ENCODE measurements at regions not wholly inside any gene's neighbourhood (a gene's known extent, or its start where the extent isn't known, plus 50 kb on each side); places are given as distances from the start of the nearest gene placed in this dataset.

- DNase-seq, result peak; percentile 33
Observed at GRCh38 chr4:128524311-128524710, 236.7 kb upstream of the PGRMC2 start.

DNA sequence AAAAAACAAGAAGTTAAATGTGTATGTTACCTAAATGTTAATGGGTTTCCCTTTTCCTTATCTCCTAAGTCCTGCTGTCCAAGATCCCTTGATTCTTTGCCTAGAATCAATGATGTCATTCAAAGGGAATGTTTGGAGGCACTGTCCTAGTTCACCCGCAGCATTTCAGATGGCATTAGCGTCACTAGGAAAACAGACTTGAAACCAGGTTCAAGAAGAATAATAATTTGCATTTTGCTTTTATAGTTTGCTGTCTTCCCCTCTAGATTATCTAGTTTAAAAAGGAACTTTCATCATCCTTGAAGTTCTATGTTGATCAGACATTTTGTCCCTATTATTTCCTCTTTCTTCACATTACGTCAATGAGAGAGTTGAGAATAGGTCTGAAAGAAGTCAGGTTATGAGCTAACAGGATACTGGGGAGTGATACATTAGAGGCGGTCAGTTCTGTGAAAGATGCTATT lies 234.1 kb upstream of the PGRMC2 start:
- DNase-seq, result no peak

- DNase-seq, result no peak
Observed at GRCh38 chr4:128521156-128521555, 233.5 kb upstream of the PGRMC2 start.

DNA sequence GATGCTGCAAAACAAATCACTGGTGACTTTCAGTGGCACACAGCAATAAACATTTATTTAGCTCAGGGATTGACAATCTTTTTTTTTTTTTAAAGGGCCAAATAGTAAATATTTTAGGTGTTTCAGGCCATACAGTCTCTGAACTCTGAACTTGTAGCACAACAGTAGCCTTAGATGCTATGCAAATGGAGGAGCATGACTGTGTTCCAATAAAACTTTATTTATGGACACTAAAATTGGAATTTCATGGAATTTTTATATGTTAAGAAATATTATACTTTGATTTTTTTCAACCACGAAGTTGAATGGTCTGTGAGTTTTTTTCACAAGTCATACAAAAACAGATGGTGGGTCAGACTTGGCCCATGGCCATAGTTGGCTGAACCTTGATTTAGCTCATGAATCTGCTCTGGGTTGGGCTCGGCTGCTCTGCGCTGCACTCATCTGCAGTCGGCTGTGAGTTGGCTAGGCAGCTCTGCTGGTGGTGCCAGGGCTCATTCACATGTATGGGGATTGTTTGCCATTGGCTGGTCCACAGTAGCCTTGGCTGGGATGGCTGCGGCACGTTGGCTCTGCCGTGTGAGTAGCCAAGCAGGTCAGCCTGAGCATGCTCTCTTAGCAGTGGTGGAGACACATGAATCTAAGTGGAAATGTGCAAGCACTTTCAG lies 231.7 kb upstream of the PGRMC2 start:
- DNase-seq, result peak; percentile 76

DNA sequence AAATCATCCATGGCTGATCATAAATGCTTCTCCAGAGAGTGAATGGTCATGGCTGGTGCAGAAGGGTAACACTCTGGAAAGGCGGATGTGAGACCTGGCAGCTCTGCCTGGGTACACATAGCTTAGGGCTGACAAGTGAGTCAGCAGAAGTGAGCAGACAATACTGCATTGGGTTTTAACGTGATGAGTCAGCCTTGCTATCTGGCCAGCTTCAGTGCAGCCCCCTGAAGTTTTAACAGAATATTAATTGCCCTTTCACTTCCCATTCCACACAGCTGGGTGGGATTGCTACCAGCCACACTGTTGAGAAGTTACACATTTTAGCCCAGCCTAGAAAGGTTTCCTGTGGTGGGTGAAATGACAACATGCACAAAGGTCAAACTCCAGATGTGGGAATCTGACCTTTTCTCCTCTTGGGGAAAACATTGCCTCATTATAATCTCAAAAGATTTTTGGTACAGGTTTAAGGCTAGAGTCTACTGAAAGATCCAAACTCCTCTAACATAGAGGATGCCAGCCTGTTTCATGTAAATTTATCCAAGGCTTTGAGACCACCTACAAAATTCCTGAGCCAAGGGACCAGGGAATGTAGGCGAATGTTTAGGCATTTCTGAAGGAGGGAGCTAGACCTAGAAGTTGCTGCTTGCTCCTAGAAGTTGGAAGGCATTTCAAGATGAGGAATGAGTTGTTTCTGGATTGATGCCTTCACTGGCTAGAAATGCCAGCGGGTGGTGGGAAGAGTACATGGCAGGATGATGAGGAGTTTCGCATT lies 230.3 kb upstream of the PGRMC2 start:
- DNase-seq, result peak; percentile 60

GRCh38 chr4:128517096-128517738 lies 229.6 kb upstream of the PGRMC2 start:
- no peak for DNase-seq

GRCh38 chr4:128516301-128516969 lies 228.8 kb upstream of the PGRMC2 start:
- peak; percentile 34 for DNase-seq

DNA sequence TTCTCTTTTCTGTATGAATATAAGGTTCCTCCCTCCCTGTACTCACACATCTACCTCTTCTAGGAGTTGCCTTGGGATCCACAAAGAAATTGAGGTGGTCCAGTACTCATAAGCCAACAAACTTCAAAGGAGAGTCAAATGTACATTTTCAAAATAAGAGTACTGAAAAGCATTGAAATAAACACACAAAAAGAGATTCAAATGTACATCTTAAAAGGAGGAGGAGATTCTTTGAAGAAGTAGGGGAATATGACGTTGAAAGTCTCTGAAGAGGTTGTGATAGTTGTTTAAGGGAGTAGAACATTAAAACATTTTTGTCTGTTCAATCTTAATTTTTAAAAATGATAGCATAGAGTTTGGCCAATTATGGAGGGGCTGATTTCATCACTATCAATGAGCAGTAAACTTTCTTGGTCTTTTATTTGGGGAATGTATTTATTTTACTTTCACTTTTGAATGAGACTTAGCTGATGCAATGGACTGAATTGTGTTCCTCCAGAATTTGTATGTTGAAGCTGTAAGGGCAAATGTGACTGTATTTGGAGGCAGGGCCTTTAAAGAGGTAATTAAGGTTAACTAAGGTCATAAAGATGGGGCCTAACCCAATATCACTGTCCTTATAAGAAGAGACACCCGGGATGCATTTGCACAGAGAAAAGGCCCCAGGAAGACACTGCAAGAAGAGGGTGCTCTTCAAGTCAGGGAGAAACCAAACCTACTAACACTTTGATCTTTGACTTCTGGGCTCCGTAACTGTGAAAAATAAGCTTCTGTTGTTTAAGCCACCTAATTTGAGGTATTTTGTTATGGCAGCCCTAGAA lies 226.3 kb upstream of the PGRMC2 start:
- no peak for DNase-seq

DNA sequence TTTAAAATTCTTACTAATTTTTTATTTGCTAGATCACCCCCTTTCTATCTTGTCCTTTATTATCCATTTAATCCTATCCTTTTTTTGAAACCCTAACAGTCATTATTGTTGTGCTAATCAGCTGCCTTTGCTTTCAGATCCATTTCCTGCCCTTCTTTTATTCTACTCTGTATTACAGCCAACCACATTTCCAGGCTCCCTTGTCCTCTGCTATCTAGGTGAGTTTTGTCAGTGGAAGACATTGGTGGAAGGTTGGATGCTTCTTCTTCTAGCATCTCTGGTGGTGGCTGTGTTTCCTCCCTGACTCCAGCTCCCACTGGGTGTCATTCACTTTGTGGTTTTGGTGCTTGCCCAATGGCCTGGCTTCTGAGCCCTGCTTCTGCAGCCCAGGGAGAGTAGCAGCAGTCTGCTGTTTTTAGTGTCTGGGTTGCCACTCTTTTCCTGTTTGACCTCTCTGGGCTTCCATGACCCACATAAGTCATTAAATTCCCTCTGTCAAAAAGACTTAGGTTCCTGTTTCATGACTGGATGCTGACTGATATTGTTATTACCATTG lies 225.2 kb upstream of the PGRMC2 start:
- DNase-seq, result no peak

DNA sequence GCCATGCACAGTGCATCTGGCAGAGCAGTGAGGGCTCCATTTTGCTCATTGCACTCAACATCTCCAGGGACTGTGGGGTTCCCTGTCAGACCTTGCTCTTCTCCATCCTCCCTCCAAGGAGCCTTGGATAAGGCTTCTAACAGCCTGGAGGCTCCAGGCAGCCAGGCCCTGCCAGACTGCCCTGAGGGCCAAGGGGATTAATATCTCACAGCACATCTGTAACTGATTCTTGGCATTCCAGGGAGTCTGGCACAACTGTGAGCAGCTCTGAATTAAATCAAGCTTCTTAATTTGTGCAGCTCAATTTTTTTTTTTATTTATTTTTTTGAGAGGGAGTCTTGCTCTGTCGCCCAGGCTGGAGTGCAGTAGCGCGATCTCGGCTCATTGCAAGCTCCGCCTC lies 224.5 kb upstream of the PGRMC2 start:
- no peak for DNase-seq

GRCh38 chr4:128510850-128511249 lies 223.2 kb upstream of the PGRMC2 start:
- no peak for DNase-seq

DNA sequence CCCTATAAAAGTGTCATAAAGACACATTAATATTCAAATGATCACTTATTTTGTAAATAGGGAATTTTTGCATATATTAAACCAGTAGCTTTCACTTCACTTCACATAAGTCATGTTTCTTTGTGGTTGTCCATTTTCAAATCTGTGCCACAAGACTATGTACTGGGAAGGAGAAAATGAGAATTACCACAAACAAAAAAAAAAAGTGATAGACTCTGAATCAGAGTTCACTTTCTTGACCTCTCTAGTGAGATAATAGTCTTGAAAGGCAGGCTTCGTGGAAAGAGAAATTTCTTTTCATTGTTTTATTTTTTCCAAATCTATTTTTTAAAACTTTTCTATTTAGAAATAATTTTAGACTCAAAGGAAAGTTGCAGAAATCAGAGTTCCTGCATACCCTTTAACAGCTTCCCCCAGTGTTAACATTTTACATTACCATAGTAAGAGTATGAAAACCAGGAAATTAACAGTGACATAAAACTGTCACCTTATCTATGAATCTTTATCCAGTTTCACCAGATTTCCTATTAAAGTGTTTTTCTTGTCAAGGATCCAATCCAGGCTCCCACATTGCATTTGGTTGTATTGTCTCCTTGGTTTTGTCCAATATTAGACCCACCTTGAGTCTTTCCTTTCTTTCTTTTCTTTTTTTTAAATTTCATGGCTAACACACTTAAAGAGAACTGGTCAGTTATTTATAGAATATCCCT lies 215.4 kb upstream of the PGRMC2 start:
- DNase-seq, result no peak

- no peak for DNase-seq
Observed at GRCh38 chr4:128501239-128501638, 213.6 kb upstream of the PGRMC2 start.

GRCh38 chr4:128488055-128488705 lies 200.6 kb upstream of the PGRMC2 start:
- DNase-seq, result no peak

- DNase-seq, result no peak
Observed at GRCh38 chr4:128484896-128485295, 197.3 kb upstream of the PGRMC2 start.

DNA sequence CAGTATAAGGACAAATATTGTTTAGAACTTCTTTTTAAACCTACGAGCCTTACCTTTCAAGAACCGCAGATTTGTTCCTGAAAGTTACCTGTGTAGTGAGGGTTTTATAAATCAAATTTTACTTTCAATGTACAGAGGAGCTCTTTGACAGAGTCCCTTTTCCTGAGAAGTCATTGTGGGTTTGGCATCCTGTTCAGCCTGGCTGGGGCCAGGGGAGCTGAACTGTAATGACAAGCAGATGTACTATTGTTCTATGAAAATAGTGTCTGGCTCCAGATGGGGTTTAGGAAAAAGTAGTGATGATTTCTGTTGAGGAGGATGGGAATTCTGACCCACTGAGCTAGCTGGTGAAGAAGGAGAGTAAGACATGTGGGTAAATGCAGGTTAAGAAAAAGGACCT lies 196.2 kb upstream of the PGRMC2 start:
- DNase-seq, result peak; percentile 65

DNA sequence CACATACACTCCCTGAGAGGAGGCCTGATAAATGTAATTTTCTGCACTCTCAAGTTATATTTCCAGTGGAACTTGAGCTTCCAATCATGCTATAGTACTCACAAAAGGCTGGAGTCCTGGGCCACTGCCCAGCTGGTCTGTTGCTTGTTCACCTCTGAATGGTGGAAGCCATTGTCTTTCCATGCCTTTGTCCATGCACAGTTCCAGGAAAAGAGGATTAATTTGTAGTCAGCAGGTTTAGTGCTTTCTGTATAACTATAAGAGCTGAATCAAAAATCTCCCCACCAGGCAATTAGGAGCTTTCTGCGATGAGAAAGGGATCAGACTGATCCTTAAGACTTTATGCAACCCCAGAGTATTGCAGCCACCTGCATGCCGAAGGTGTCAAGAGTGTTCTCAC lies 195.4 kb upstream of the PGRMC2 start:
- DNase-seq, result no peak

- DNase-seq, result no peak
Observed at GRCh38 chr4:128481752-128482480, 194.3 kb upstream of the PGRMC2 start.

- DNase-seq, result no peak
Observed at GRCh38 chr4:128480945-128481344, 193.3 kb upstream of the PGRMC2 start.

DNA sequence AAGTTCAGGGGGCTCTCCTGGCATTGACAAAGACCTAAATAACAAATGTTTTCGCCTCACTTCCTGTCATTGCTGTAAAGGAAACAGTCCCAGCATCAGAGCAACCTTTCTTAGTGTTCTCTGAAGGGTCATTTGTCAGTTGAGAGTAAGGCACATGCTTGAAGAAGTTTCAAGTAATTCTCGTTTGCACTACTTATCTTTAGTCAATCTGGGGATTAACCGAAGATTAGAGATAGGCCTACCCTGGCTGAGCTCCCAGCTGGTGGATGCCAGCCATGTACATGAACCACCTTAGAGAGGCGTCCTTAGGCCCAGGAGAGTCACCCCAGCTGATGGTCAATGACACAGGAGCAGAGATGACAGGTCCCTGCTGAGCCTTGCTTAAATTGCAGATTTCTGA lies 189.9 kb upstream of the PGRMC2 start:
- DNase-seq, result no peak
